Kidney (tissue), 13 donors: ENCODE measurements at regions not wholly inside any gene's neighbourhood (a gene's known extent, or its start where the extent isn't known, plus 50 kb on each side); places are given as distances from the start of the nearest gene placed in this dataset.
A peak's percentile ranks its signal among the peaks of the same experiment; 100 is the strongest.

Source experiments
- DNase-seq, 5 donors: peaks; one replicate each; pipeline ENCODE4 v3.0.0-alpha.2; 2013 to 2020
- FAIRE-seq: peaks from 2 replicates; lab custom pipeline; 2012; peaks lifted over from hg19 to GRCh38; lab: Jason Lieb, UNC
- H3K27ac ChIP-seq, 2 donors: one replicate each; pipeline ENCODE4 v1.7.0; 2013; ENCODE audit warnings: low read depth in 2 of 2, low read length in 2 of 2, inconsistent platforms in 1 of 2
- H3K27me3 ChIP-seq: one replicate; pipeline ENCODE4 v1.7.1; 2013; ENCODE audit warnings: low read length, inconsistent platforms; ENCODE audit not compliant: control insufficient read depth, insufficient read depth
- H3K36me3 ChIP-seq, 3 donors: one replicate each; pipeline versions ENCODE4 v1.7.0 to v1.7.1; 2013; ENCODE audit warnings: low read length in 3 of 3, control low read depth in 1 of 3, inconsistent platforms in 1 of 3; ENCODE audit not compliant: insufficient read depth in 3 of 3, control insufficient read depth in 2 of 3
- H3K4me1 ChIP-seq, 3 donors: one replicate each; pipeline versions ENCODE4 v1.7.0 to v1.7.1; 2013; ENCODE audit warnings: low read length in 3 of 3, inconsistent platforms in 1 of 3, low read depth in 1 of 3; ENCODE audit not compliant: control insufficient read depth in 2 of 3, insufficient read depth in 2 of 3
- H3K4me3 ChIP-seq, 3 donors: one replicate each; pipeline versions ENCODE4 v1.7.0 to v1.8.1; 2013; ENCODE audit warnings: low read length in 3 of 3, control low read depth in 1 of 3, inconsistent platforms in 1 of 3
- H3K9ac ChIP-seq, 3 donors: one replicate each; pipeline versions ENCODE4 v1.7.0 to v1.7.1; 2013; ENCODE audit warnings: low read length in 3 of 3, control low read depth in 1 of 3, inconsistent platforms in 1 of 3
- H3K9me3 ChIP-seq, 3 donors: one replicate each; pipeline versions ENCODE4 v1.7.0 to v1.7.1; 2013; ENCODE audit warnings: low read length in 3 of 3, control low read depth in 1 of 3, inconsistent platforms in 1 of 3; ENCODE audit not compliant: control insufficient read depth in 2 of 3, insufficient read depth in 1 of 3
- CTCF ChIP-seq: IDR thresholded peaks from 3 replicates; pipeline ENCODE4 v1.5.1; 2012; ENCODE audit warnings: mild to moderate bottlenecking, moderate library complexity, borderline replicate concordance; ENCODE audit not compliant: insufficient read depth; ENCODE audit errors: extremely low read depth
- intact Hi-C: fragments of 100-400 bp; cut with DNase I; formaldehyde crosslinking; loops from one replicate; pipeline ENCODE4 v1.11.1; 2022
- donor health status: control.
- donor health status: control.
- donor health status: control.
- donor health status: control.
- donor health status: control.
- donor health status: DM: yes; HTN: yes; CAD: no.
- donor health status: Normal renal cell carcinoma (clear cell type).

- DNase-seq (no peak), FAIRE-seq (no peak)
- H3K36me3 ChIP-seq = no peaks in the 10 kb centered on the region
- H3K4me1 ChIP-seq = no peaks in the 10 kb centered on the region
- no peak overlapping the region for H3K9ac ChIP-seq
- no peaks in the 10 kb centered on the region for H3K27me3 ChIP-seq
- H3K9me3 ChIP-seq = peaks cover 0 to 3% (median 0%) of the 10 kb centered on the region in 3 donors
- H3K27ac ChIP-seq = no peak overlapping the region
- H3K4me3 ChIP-seq = no peak overlapping the region
- intact Hi-C loops = no loop called here
- no peak for TF ChIP-seq CTCF
These were observed 1113.4 kb downstream of the BRD1 start for GRCh38 chr22:48714231-48714630.

- Histone ChIP-seq H3K4me1 (no peaks in the 10 kb centered on the region), H3K27me3 (no peaks in the 10 kb centered on the region), H3K9me3 (peaks cover 0 to 3% (median 0%) of the 10 kb centered on the region in 3 donors), H3K36me3 (no peaks in the 10 kb centered on the region), H3K4me3 (no peak overlapping the region), H3K27ac (no peak overlapping the region), H3K9ac (no peak overlapping the region)
- DNase-seq (peak in 1 of 5 donors; percentile 56), FAIRE-seq (no peak)
- intact Hi-C loops = no loop called here
- no peak for TF ChIP-seq CTCF
These were observed 1114.1 kb downstream of the BRD1 start for GRCh38 chr22:48713272-48714205.

GRCh38 chr22:48712558-48713271 lies 1115.0 kb downstream of the BRD1 start:
- DNase-seq = peak in 1 of 5 donors; percentile 57

More at GRCh38 chr22:48712558-48713271, 1115.0 kb downstream of the BRD1 start:
- FAIRE-seq = no peak
- no peaks in the 10 kb centered on the region for H3K4me1 ChIP-seq
- no peaks in the 10 kb centered on the region for H3K36me3 ChIP-seq
- H3K4me3 ChIP-seq = no peak overlapping the region
- peaks cover 0 to 3% (median 0%) of the 10 kb centered on the region in 3 donors for H3K9me3 ChIP-seq
- TF ChIP-seq CTCF = no peak
- no peaks in the 10 kb centered on the region for H3K27me3 ChIP-seq
- H3K9ac ChIP-seq = no peak overlapping the region
- intact Hi-C loops = no loop called here
- no peak overlapping the region for H3K27ac ChIP-seq
